WTC11 (cell line): ENCODE measurements at regions not wholly inside any gene's neighbourhood (a gene's known extent, or its start where the extent isn't known, plus 50 kb on each side); places are given as distances from the start of the nearest gene placed in this dataset.

Experiments used
- ATAC-seq: fragments of 200-7000 bp; cut with Tn5 transposase; 2 replicates; pipeline ENCODE4 v1.10.0; 2021; ENCODE audit warnings: mild to moderate bottlenecking, moderate library complexity
- CTCF ChIA-PET: fragments of 300-600 bp; sonication (Branson Sonifier 250); formaldehyde crosslinking; loops from one replicate; lab custom pipeline; 2021; ENCODE audit warnings: antibody characterized with exemption; lab: Charles Lee
- POLR2A ChIA-PET: fragments of 350-600 bp; sonication (Branson Sonifier 250); formaldehyde crosslinking; loops from one replicate; lab custom pipeline; 2021; ENCODE audit warnings: antibody characterized with exemption; lab: Charles Lee
- DNase-seq: peaks from one replicate; pipeline ENCODE4 v3.0.0; 2021; ENCODE audit warnings: low spot score
- H3K27ac Mint-ChIP-seq: 2 replicates; pipeline ENCODE4 v1.8.0; 2021; ENCODE audit warnings: mixed read lengths
- H3K27me3 Mint-ChIP-seq: 2 replicates; pipeline ENCODE4 v1.8.0; 2021; ENCODE audit warnings: low read depth, mild to moderate bottlenecking, moderate library complexity, mixed read lengths
- H3K36me3 Mint-ChIP-seq: 2 replicates; pipeline ENCODE4 v1.8.0; 2021; ENCODE audit warnings: mixed read lengths
- H3K4me1 Mint-ChIP-seq: 2 replicates; pipeline ENCODE4 v1.8.0; 2022; ENCODE audit warnings: mixed read lengths
- H3K4me3 Mint-ChIP-seq: 2 replicates; pipeline ENCODE4 v1.8.0; 2021; ENCODE audit warnings: mild to moderate bottlenecking, moderate library complexity, mixed read lengths
- H3K9me3 Mint-ChIP-seq: 2 replicates; pipeline ENCODE4 v1.8.0; 2021; ENCODE audit warnings: mixed read lengths
- ATF1 ChIP-seq: sonication (generic); formaldehyde crosslinking; IDR thresholded peaks from 2 replicates; pipeline ENCODE4 v1.8.1; 2023; ENCODE audit warnings: mild to moderate bottlenecking, moderate library complexity, missing genetic modification reagents
- GABPB1 ChIP-seq: sonication (generic); formaldehyde crosslinking; IDR thresholded peaks from 2 replicates; pipeline ENCODE4 v1.8.1; 2023; ENCODE audit warnings: mild to moderate bottlenecking, missing genetic modification reagents
- JAZF1 ChIP-seq: fragments of 250-450 bp; sonication (Bioruptor Pico); IDR thresholded peaks from 2 replicates; pipeline ENCODE4 v1.9.0; 2021; ENCODE audit warnings: moderate library complexity, mild to moderate bottlenecking, inconsistent platforms
- JUN ChIP-seq: sonication (generic); formaldehyde crosslinking; IDR thresholded peaks from 2 replicates; pipeline ENCODE4 v1.8.0; 2023; ENCODE audit warnings: mild to moderate bottlenecking, missing genetic modification reagents
- NR1H2 ChIP-seq: sonication (generic); formaldehyde crosslinking; IDR thresholded peaks from 2 replicates; pipeline ENCODE4 v1.9.0; 2021; ENCODE audit warnings: mild to moderate bottlenecking, moderate library complexity, missing genetic modification reagents
- NR2C2 ChIP-seq: sonication (generic); formaldehyde crosslinking; IDR thresholded peaks from 2 replicates; pipeline ENCODE4 v1.8.0; 2022; ENCODE audit warnings: mild to moderate bottlenecking, missing genetic modification reagents
- TP53 ChIP-seq: sonication (generic); formaldehyde crosslinking; IDR thresholded peaks from 2 replicates; pipeline ENCODE4 v1.8.1; 2023; ENCODE audit warnings: mild to moderate bottlenecking, missing genetic modification reagents
- ZNF219 ChIP-seq: sonication (generic); formaldehyde crosslinking; IDR thresholded peaks from 2 replicates; pipeline ENCODE4 v1.8.0; 2023; ENCODE audit warnings: missing genetic modification reagents, mild to moderate bottlenecking, borderline replicate concordance
- ZNF232 ChIP-seq: sonication (generic); formaldehyde crosslinking; IDR thresholded peaks from 2 replicates; pipeline ENCODE4 v1.8.0; 2022; ENCODE audit warnings: mild to moderate bottlenecking, missing genetic modification reagents
- TF ChIP-seq, protein P1 (sequence below): sonication (generic); formaldehyde crosslinking; IDR thresholded peaks from 2 replicates; pipeline ENCODE4 v1.8.1; 2023; ENCODE audit warnings: mild to moderate bottlenecking, missing genetic modification reagents, moderate library complexity
- TF ChIP-seq, protein P2 (sequence below): sonication (generic); formaldehyde crosslinking; IDR thresholded peaks from 2 replicates; pipeline ENCODE4 v1.8.0; 2023; ENCODE audit warnings: missing genetic modification reagents, mild to moderate bottlenecking, borderline replicate concordance
- TF ChIP-seq, protein P3 (sequence below): sonication (generic); formaldehyde crosslinking; conservative IDR thresholded peaks from 2 replicates; pipeline ENCODE4 v1.8.1; 2022; ENCODE audit warnings: mild to moderate bottlenecking, missing genetic modification reagents
- TF ChIP-seq, protein P4 (sequence below): sonication (generic); formaldehyde crosslinking; IDR thresholded peaks from 2 replicates; pipeline ENCODE4 v1.8.1; 2023; ENCODE audit warnings: mild to moderate bottlenecking, moderate library complexity, missing genetic modification reagents
- TF ChIP-seq, protein P5 (sequence below): fragments of 250-450 bp; sonication (Bioruptor Pico); IDR thresholded peaks from 2 replicates; pipeline ENCODE4 v1.9.0; 2021; ENCODE audit warnings: moderate library complexity, mild to moderate bottlenecking, inconsistent platforms, borderline replicate concordance
- TF ChIP-seq, protein P6 (sequence below): sonication (generic); formaldehyde crosslinking; IDR thresholded peaks from 2 replicates; pipeline ENCODE4 v1.8.0; 2022; ENCODE audit warnings: mild to moderate bottlenecking, missing genetic modification reagents
- TF ChIP-seq, protein P7 (sequence below): fragments of 250-450 bp; sonication (Bioruptor Pico); IDR thresholded peaks from 2 replicates; pipeline ENCODE4 v1.8.0; 2021; ENCODE audit warnings: mild to moderate bottlenecking
- TF ChIP-seq, protein P8 (sequence below): sonication (generic); formaldehyde crosslinking; IDR thresholded peaks from 2 replicates; pipeline ENCODE4 v1.8.0; 2022; ENCODE audit warnings: mild to moderate bottlenecking, missing genetic modification reagents
- TF ChIP-seq, protein P9 (sequence below): sonication (generic); formaldehyde crosslinking; IDR thresholded peaks from 2 replicates; pipeline ENCODE4 v1.8.1; 2022; ENCODE audit warnings: missing genetic modification reagents, borderline replicate concordance

DNA sequence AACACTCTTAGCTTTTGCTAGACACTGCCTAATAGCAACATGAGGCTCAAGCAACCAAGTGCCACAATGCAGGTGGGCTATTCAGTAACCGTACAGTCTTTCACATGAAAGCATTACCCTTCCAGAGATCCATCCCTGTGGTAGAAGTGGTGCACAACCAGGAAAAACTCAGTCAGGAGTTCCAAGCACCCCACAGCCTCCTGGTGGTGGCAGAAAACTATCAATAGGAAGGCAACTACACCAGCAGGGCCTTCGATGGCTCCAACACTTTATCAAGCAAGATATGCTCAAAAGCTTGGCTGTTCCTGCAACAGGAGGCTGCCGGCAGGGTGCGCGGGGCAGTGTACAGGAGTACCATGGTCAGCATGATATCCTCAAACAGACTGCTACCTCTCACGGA is 176.1 kb upstream of the DLGAP1 start (continued):
- TF ChIP-seq, protein P1, sequence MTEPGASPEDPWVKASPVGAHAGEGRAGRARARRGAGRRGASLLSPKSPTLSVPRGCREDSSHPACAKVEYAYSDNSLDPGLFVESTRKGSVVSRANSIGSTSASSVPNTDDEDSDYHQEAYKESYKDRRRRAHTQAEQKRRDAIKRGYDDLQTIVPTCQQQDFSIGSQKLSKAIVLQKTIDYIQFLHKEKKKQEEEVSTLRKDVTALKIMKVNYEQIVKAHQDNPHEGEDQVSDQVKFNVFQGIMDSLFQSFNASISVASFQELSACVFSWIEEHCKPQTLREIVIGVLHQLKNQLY (CRISPR knock-in tag): no peak
- TF ChIP-seq ZNF219: no peak
- TF ChIP-seq, protein P2, sequence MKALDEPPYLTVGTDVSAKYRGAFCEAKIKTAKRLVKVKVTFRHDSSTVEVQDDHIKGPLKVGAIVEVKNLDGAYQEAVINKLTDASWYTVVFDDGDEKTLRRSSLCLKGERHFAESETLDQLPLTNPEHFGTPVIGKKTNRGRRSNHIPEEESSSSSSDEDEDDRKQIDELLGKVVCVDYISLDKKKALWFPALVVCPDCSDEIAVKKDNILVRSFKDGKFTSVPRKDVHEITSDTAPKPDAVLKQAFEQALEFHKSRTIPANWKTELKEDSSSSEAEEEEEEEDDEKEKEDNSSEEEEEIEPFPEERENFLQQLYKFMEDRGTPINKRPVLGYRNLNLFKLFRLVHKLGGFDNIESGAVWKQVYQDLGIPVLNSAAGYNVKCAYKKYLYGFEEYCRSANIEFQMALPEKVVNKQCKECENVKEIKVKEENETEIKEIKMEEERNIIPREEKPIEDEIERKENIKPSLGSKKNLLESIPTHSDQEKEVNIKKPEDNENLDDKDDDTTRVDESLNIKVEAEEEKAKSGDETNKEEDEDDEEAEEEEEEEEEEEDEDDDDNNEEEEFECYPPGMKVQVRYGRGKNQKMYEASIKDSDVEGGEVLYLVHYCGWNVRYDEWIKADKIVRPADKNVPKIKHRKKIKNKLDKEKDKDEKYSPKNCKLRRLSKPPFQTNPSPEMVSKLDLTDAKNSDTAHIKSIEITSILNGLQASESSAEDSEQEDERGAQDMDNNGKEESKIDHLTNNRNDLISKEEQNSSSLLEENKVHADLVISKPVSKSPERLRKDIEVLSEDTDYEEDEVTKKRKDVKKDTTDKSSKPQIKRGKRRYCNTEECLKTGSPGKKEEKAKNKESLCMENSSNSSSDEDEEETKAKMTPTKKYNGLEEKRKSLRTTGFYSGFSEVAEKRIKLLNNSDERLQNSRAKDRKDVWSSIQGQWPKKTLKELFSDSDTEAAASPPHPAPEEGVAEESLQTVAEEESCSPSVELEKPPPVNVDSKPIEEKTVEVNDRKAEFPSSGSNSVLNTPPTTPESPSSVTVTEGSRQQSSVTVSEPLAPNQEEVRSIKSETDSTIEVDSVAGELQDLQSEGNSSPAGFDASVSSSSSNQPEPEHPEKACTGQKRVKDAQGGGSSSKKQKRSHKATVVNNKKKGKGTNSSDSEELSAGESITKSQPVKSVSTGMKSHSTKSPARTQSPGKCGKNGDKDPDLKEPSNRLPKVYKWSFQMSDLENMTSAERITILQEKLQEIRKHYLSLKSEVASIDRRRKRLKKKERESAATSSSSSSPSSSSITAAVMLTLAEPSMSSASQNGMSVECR (CRISPR knock-in tag): no peak
- no peak for TF ChIP-seq ZNF232 (CRISPR knock-in tag)
- TF ChIP-seq JAZF1 (CRISPR knock-in tag): no peak
- TF ChIP-seq, all 79 proteins: peak for 0

DNA sequence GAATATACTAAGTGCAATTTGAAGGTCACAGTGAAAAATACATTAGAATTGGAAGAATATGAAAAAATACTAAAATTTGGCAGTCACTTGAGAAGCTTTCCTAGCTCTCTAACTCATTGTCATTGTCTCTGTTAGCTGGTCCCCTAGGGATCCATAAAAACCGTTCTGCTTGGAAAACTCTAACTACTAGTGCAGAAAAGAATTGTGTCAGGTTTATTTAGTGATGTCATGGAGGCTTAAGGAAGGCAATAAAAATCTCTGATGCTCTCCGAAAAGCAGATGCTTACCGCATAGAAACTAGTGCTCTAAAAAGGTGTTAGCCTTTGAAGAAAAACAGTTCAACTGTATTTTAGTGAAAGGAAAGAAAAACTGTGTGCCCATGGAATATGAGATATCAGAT is 150.1 kb upstream of the DLGAP1 start:
- POLR2A ChIA-PET: no interaction called here
- TF ChIP-seq TP53 (CRISPR knock-in tag): no peak
- no peak for TF ChIP-seq GABPB1
- no peak for TF ChIP-seq ZNF232 (CRISPR knock-in tag)
- TF ChIP-seq, protein P3, sequence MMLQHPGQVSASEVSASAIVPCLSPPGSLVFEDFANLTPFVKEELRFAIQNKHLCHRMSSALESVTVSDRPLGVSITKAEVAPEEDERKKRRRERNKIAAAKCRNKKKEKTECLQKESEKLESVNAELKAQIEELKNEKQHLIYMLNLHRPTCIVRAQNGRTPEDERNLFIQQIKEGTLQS (CRISPR knock-in tag): no peak
- TF ChIP-seq, protein P4, sequence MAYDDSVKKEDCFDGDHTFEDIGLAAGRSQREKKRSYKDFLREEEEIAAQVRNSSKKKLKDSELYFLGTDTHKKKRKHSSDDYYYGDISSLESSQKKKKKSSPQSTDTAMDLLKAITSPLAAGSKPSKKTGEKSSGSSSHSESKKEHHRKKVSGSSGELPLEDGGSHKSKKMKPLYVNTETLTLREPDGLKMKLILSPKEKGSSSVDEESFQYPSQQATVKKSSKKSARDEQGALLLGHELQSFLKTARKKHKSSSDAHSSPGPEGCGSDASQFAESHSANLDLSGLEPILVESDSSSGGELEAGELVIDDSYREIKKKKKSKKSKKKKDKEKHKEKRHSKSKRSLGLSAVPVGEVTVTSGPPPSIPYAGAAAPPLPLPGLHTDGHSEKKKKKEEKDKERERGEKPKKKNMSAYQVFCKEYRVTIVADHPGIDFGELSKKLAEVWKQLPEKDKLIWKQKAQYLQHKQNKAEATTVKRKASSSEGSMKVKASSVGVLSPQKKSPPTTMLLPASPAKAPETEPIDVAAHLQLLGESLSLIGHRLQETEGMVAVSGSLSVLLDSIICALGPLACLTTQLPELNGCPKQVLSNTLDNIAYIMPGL: no peak
- TF ChIP-seq, protein P5, sequence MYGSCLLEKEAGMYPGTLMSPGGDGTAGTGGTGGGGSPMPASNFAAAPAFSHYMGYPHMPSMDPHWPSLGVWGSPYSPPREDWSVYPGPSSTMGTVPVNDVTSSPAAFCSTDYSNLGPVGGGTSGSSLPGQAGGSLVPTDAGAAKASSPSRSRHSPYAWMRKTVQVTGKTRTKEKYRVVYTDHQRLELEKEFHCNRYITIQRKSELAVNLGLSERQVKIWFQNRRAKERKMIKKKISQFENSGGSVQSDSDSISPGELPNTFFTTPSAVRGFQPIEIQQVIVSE (CRISPR knock-in tag): no peak
- TF ChIP-seq, protein P6, sequence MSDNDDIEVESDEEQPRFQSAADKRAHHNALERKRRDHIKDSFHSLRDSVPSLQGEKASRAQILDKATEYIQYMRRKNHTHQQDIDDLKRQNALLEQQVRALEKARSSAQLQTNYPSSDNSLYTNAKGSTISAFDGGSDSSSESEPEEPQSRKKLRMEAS: no peak
- TF ChIP-seq, protein P2 (CRISPR knock-in tag): no peak
- TF ChIP-seq, protein P7, sequence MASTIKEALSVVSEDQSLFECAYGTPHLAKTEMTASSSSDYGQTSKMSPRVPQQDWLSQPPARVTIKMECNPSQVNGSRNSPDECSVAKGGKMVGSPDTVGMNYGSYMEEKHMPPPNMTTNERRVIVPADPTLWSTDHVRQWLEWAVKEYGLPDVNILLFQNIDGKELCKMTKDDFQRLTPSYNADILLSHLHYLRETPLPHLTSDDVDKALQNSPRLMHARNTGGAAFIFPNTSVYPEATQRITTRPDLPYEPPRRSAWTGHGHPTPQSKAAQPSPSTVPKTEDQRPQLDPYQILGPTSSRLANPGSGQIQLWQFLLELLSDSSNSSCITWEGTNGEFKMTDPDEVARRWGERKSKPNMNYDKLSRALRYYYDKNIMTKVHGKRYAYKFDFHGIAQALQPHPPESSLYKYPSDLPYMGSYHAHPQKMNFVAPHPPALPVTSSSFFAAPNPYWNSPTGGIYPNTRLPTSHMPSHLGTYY: no peak
- TF ChIP-seq NR1H2 (CRISPR knock-in tag): no peak
- no peak for TF ChIP-seq JUN
- TF ChIP-seq ATF1 (CRISPR knock-in tag): no peak
- TF ChIP-seq, protein P8, sequence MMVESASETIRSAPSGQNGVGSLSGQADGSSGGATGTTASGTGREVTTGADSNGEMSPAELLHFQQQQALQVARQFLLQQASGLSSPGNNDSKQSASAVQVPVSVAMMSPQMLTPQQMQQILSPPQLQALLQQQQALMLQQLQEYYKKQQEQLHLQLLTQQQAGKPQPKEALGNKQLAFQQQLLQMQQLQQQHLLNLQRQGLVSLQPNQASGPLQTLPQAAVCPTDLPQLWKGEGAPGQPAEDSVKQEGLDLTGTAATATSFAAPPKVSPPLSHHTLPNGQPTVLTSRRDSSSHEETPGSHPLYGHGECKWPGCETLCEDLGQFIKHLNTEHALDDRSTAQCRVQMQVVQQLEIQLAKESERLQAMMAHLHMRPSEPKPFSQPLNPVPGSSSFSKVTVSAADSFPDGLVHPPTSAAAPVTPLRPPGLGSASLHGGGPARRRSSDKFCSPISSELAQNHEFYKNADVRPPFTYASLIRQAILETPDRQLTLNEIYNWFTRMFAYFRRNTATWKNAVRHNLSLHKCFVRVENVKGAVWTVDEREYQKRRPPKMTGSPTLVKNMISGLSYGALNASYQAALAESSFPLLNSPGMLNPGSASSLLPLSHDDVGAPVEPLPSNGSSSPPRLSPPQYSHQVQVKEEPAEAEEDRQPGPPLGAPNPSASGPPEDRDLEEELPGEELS (CRISPR knock-in tag): no peak
- TF ChIP-seq NR2C2 (CRISPR knock-in tag): no peak
- TF ChIP-seq, protein P9, sequence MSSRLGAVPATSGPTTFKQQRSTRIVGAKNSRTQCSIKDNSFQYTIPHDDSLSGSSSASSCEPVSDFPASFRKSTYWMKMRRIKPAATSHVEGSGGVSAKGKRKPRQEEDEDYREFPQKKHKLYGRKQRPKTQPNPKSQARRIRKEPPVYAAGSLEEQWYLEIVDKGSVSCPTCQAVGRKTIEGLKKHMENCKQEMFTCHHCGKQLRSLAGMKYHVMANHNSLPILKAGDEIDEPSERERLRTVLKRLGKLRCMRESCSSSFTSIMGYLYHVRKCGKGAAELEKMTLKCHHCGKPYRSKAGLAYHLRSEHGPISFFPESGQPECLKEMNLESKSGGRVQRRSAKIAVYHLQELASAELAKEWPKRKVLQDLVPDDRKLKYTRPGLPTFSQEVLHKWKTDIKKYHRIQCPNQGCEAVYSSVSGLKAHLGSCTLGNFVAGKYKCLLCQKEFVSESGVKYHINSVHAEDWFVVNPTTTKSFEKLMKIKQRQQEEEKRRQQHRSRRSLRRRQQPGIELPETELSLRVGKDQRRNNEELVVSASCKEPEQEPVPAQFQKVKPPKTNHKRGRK (CRISPR knock-in tag): no peak

More for the DNA sequence above, 150.1 kb upstream of the DLGAP1 start:
- ATAC-seq: no peak
- CTCF ChIA-PET: no interaction called here
- no peak for DNase-seq
- H3K27me3 Mint-ChIP-seq: no peaks in the 10 kb centered on the region; the same call in 1 of the 2 replicates
- no peaks in the 10 kb centered on the region for H3K9me3 Mint-ChIP-seq
- H3K4me3 Mint-ChIP-seq: no peak overlapping the region
- peaks cover 6% of the 10 kb centered on the region for H3K4me1 Mint-ChIP-seq
- H3K36me3 Mint-ChIP-seq: no peaks in the 10 kb centered on the region
- H3K27ac Mint-ChIP-seq: no peak overlapping the region
